Stimulated activated naive CD8-positive, alpha-beta T cell treated with anti-CD3 and anti-CD28 coated beads, Interleukin-15, amount 100 ng/mL, for 72 hours (primary cell): ENCODE measurements at regions not wholly inside any gene's neighbourhood (a gene's known extent, or its start where the extent isn't known, plus 50 kb on each side); places are given as distances from the start of the nearest gene placed in this dataset.
"Not testable (repeated sequence)": the region's sequence is repeated elsewhere in the genome, so short reads cannot be mapped to it uniquely, and the experiment has no call there.

ENCODE experiments used
- ATAC-seq: fragments of 150-1000 bp; cut with Tn5 transposase; 2 replicates; pipeline ENCODE4 v1.10.0; 2021; ENCODE audit warnings: mild to moderate bottlenecking, moderate library complexity
- DNase-seq, 2 donors: peaks; one replicate each; pipeline ENCODE4 v3.0.0; 2021 to 2022
- H3K27ac Mint-ChIP-seq, 2 donors: one replicate each; pipeline ENCODE4 v1.8.0; 2022; ENCODE audit warnings: mild to moderate bottlenecking in 2 of 2, mixed read lengths in 2 of 2, moderate library complexity in 2 of 2
- H3K27me3 Mint-ChIP-seq: one replicate; pipeline ENCODE4 v1.8.0; 2022; ENCODE audit warnings: mixed read lengths
- H3K4me1 Mint-ChIP-seq: one replicate; pipeline ENCODE4 v1.8.0; 2022; ENCODE audit warnings: mild to moderate bottlenecking, mixed read lengths
- H3K4me3 Mint-ChIP-seq, 2 donors: one replicate each; pipeline ENCODE4 v1.8.0; 2022; ENCODE audit warnings: mild to moderate bottlenecking in 2 of 2, mixed read lengths in 2 of 2, moderate library complexity in 1 of 2
- H3K9me3 Mint-ChIP-seq, 2 donors: one replicate each; pipeline ENCODE4 v1.8.0; 2022; ENCODE audit warnings: mixed read lengths in 2 of 2

DNA sequence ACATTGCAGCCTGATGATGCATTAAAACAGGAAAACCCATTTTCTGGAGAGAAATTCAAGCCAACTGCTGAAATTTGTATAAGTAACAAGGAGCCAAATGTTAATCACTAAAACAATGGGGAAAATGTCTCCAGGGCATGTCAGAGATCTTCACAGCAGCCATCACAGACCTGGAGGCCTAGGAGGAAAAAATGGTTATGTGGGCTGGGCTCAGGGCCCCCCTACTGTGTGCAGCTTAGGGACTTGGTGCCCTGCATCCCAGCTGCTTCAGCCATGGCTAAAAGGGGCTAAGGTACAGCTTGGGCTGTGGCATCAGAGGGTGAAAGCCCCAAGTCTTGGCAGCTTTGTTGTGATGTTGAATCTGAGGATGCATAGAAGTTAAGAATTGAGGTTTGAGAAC lies 479.8 kb downstream of the BCKDHB start:
- ATAC-seq (no peak), DNase-seq (no peak)
- Mint-ChIP-seq H3K27me3 (no peaks in the 10 kb centered on the region), H3K4me3 (no peak overlapping the region), H3K9me3 (peaks cover 19 to 30% of the 10 kb centered on the region in 2 donors), H3K27ac (no peak overlapping the region), H3K4me1 (no peaks in the 10 kb centered on the region)

DNA sequence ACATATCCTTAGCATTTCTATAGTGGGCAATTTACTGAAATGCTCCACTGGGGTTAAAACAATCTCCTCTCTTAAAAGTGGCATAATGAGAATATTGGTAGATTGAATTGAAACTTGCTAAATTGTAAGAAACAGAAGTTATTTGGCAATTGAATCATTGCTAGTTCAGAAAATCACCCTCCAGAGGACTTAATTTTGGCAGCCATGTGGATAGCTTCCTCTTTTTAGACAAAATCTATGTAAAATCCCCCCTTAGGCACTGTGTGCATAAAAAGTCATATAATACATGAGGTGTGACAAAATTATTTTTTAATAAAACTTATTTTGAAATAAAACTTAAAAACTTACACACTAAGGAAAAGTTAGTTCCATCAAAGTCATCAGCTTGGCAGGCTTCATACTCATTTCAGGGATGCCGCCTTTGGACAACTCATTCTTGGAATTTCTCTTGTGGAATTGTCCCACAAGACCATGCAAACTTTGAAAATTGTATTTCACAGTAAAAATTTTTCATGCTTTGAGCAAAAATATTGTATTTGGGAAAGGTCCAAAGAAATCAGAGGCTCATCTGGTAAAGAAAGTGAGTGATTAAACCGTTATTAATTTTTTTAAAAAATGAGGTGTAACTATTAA lies 473.0 kb downstream of the BCKDHB start:
- Mint-ChIP-seq H3K27me3 (no peaks in the 10 kb centered on the region), H3K9me3 (no peaks in the 10 kb centered on the region), H3K4me3 (no peak overlapping the region), H3K27ac (no peak overlapping the region), H3K4me1 (no peaks in the 10 kb centered on the region)
- no peak for DNase-seq
- ATAC-seq = no peak

DNA sequence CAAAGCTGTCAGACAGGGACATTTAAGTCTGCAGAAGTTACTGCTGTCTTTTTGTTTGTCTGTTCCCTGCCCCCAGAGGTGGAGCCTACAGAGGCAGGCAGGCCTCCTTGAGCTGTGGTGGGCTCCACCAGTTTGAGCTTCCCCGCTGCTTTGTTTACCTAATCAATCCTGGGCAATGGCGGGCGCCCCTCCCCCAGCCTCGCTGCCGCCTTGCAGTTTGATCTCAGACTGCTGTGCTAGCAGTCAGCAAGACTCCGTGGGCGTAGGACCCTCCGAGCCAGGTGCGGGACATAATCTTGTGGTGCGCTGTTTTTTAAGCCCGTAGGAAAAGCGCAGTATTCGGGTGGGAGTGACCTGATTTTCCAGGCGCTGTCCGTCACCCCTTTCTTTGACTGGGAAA lies 466.8 kb downstream of the BCKDHB start:
- not testable (repeated sequence) for H3K9me3 Mint-ChIP-seq, H3K27ac Mint-ChIP-seq, H3K27me3 Mint-ChIP-seq, ATAC-seq, H3K4me3 Mint-ChIP-seq, DNase-seq, H3K4me1 Mint-ChIP-seq

DNA sequence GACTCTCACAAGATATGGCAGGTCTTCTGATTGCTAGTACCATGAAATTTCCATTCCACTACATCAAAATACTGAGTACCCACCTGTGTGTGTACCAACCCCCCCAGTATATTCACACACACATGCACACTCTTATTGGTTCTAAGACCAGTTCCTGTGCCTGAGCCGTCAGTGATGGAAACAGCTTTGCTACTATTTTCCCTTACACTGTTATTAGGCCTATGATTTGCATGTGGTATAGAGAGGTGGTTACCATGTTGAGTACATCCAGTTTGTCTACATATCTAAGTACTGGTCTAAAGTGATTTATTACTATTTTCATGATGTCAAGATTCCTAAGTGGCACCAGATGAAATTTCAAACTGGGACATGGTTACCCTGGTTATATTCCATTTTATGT lies 459.9 kb downstream of the BCKDHB start:
- DNase-seq (no peak), ATAC-seq (no peak)
- no peak overlapping the region for H3K27ac Mint-ChIP-seq
- no peaks in the 10 kb centered on the region for H3K4me1 Mint-ChIP-seq
- no peak overlapping the region for H3K4me3 Mint-ChIP-seq
- no peaks in the 10 kb centered on the region for H3K9me3 Mint-ChIP-seq
- no peaks in the 10 kb centered on the region for H3K27me3 Mint-ChIP-seq

DNA sequence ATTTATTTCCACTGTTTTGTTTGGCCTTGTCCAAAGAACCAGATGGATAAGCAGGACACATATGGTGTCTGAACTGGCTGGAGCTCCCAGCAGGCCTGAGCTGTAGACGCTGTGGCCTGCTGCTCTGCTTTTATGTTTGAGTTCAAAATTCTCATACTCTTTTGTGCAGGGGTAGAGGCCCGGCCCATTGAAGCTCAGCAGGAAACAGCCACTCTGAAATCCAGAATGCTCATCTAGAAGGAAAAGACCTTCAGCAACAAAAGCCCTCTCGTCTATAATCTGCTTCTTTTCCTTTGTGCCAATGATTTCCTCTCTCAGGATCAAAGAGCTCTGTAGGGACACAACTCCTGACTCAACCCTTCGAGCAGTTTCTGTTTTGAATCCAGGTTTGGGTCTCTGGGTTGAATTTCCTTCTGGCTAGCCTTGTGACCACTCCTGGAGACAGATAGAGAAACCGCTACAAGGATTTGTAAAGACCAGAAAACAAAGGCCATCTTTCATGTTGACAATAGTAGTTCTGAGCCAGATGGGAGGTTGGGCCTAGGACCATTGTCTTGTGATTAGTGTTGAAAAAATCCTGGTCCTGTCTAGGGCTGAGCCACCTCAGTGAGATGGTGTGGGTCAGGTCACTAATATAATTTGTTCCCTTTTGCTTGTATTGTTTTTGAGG lies 446.7 kb downstream of the BCKDHB start:
- H3K27me3 Mint-ChIP-seq = no peaks in the 10 kb centered on the region
- no peak overlapping the region for H3K27ac Mint-ChIP-seq
- H3K4me1 Mint-ChIP-seq = no peaks in the 10 kb centered on the region
- ATAC-seq (no peak), DNase-seq (no peak)
- H3K9me3 Mint-ChIP-seq = no peaks in the 10 kb centered on the region
- no peak overlapping the region for H3K4me3 Mint-ChIP-seq

DNA sequence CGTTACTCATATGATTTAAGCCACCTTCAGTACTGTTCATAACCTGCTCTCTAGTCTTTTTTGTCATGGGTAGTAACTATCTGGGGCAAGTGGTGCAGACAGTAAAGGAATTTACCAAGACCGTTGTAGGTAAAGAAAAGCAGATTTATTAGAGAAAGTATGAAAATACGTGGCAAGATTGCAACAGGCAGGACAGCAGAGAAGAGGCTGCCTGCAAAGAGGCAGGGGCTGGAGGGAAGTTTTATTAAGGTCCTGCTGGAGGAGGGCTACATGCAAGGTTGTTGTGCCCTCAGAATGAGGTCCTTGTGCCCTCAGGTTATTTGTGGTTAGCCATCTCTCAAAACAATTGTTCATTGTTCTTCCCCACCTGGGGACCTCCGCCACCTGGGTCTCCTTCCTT lies 444.3 kb downstream of the BCKDHB start:
- DNase-seq (no peak), ATAC-seq (no peak)
- Mint-ChIP-seq H3K4me1 (no peaks in the 10 kb centered on the region), H3K27me3 (no peaks in the 10 kb centered on the region), H3K9me3 (no peaks in the 10 kb centered on the region), H3K4me3 (no peak overlapping the region), H3K27ac (peak overlapping the region in 1 of 2 donors; percentile 70)

DNA sequence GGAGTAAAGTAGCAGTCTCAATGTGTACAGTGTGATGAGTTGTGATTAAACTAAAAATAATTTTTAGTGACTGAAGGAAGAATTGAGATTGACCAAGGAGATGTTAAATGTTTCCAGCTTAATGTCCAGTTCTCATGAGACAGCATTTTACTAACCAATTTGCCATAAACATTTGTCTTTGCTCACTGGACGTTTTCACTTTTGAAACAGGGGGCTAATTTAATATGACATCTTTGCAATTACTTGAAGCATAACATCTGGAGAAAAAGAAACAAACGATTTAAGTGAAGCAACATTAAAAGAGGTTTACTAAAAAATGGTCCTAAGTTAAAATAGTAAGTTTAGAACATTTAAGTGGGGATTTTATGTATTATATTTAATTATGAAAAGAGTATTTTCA lies 443.8 kb downstream of the BCKDHB start:
- Mint-ChIP-seq H3K27ac (no peak overlapping the region), H3K27me3 (no peaks in the 10 kb centered on the region), H3K9me3 (no peaks in the 10 kb centered on the region), H3K4me1 (no peaks in the 10 kb centered on the region), H3K4me3 (no peak overlapping the region)
- no peak for DNase-seq
- ATAC-seq = no peak

DNA sequence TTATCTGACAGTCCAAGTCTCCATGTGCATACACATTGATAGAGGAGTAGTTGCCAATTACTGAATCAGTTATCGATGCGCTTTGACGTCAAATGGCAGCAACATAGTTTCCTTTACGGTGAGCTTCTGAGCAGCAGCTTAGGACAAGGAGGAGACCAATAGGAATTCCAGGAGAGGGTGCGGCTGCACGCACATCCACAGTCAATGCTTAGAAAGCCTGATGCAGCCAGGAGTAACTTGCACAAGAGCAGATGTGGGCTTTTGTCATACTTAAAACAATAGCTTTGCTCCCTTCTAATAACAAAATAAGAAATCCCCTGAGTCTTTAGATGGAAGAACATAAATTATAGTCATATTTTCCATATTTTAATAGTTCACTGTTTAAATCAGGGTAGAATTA lies 442.1 kb downstream of the BCKDHB start:
- H3K4me1 Mint-ChIP-seq = no peaks in the 10 kb centered on the region
- no peaks in the 10 kb centered on the region for H3K9me3 Mint-ChIP-seq
- DNase-seq = no peak
- H3K27me3 Mint-ChIP-seq = no peaks in the 10 kb centered on the region
- H3K27ac Mint-ChIP-seq = no peak overlapping the region
- H3K4me3 Mint-ChIP-seq = no peak overlapping the region
- ATAC-seq = no peak

DNA sequence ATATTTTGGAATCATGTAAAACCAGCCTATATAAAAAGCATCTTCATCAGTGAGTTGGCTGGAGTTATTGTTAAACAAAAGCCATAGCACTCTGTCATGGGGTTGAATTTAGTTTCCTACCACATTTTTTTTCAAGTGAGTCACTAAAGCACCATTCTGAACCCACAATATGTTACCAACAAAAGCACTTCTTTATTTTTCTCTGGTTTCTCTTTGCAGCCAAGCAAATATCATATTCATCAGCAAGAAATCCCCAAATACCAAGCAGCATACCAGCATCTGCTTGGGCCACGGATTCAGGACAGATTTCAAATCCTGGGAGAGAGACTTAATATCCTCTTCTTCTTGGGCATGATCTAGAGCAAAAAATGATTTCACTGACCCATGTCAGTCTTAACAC lies 441.4 kb downstream of the BCKDHB start:
- H3K4me1 Mint-ChIP-seq = no peaks in the 10 kb centered on the region
- no peak overlapping the region for H3K27ac Mint-ChIP-seq
- no peak for DNase-seq
- ATAC-seq = no peak
- H3K27me3 Mint-ChIP-seq = no peaks in the 10 kb centered on the region
- H3K9me3 Mint-ChIP-seq = no peaks in the 10 kb centered on the region
- no peak overlapping the region for H3K4me3 Mint-ChIP-seq

DNA sequence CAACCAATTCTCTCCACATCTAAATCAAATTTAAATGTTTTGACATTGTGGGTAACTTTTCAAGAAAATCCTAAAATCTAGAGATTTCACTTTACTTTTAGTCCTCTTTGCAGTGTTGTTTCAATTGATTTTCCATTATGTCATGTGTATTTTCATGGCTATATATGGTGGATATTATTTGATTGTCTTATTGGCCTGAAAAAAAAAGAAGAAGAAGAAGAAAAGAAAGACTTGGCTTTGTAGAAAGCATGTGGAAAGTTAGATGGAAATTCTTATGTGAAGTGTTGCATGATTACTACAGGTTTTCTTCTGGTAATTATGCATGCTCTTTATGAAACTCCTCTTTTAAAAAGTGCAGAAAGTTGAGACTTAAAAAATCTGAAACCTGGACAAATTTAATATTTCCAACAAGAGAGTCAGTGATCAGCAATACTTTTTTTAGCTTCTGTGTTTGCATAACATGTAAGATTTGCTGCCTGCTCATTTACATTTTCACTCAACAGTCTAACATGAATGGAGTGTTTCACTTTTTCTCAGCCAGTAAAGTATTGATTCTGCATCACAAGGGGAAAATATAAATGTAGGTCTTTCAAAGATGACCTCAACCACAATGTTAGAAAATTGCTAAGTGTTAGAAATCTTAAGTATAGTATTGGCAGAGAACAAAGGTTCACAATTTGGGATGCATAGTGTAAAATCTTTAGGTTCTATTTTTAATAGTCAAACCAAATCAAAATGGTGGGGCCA lies 438.7 kb downstream of the BCKDHB start:
- ATAC-seq (no peak), DNase-seq (no peak)
- H3K27ac Mint-ChIP-seq = no peak overlapping the region
- H3K9me3 Mint-ChIP-seq = peaks cover 0 to 9% of the 10 kb centered on the region in 2 donors
- no peaks in the 10 kb centered on the region for H3K4me1 Mint-ChIP-seq
- H3K4me3 Mint-ChIP-seq = no peak overlapping the region
- H3K27me3 Mint-ChIP-seq = peaks cover 3% of the 10 kb centered on the region

DNA sequence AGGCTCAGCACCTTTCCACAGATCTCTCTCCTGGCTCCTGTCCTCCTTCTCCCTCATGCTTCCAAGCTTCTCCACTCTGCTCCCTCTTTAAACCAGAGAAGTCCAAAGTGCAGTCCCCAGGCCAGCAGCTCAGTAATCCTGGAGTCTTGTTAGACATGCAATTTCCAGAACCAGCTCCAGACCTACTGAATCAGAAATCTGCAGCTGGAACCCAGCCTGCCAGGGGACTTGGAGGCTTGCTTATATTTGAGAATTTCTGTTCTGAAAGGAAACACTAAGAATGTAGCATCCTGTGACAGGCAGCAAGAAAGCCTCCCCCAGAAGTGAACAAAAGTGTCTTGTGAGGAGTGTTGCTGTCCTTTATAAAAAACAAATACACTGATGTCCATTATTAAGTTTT lies 438.1 kb downstream of the BCKDHB start:
- Mint-ChIP-seq H3K4me3 (no peak overlapping the region), H3K9me3 (peaks cover 0 to 12% of the 10 kb centered on the region in 2 donors), H3K27me3 (peaks cover 9% of the 10 kb centered on the region), H3K27ac (no peak overlapping the region), H3K4me1 (no peaks in the 10 kb centered on the region)
- no peak for DNase-seq
- ATAC-seq = no peak

DNA sequence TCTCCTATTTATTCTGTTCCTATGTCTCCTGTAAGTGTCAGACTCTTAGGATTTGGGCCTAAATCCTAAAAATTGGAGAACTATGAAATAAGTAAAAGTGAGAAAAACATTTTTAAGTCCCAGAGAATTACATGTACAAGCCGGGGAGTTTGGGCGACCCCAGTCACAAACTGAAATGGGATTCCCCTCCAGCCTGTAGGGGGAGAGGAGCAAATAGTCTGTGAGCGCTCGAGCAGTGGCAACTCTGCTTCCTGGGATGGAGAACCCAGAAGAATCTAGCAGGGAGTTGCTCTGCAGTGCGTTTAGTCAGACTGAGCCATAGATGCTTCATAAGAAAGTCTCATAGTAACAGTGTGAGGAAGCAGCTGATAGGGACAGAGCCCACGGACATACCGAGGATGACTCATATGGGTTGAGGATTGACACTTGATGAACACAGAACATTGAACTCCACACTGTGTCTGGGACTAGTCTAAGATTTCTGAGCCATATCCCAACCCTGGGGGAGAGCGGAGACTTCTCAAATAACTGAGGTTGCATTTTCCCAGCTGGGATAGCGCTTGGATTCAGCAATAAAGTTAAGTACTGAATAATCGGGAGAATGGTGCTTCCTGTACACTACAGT lies 437.2 kb downstream of the BCKDHB start:
- no peak for ATAC-seq
- H3K27ac Mint-ChIP-seq = no peak overlapping the region

DNA sequence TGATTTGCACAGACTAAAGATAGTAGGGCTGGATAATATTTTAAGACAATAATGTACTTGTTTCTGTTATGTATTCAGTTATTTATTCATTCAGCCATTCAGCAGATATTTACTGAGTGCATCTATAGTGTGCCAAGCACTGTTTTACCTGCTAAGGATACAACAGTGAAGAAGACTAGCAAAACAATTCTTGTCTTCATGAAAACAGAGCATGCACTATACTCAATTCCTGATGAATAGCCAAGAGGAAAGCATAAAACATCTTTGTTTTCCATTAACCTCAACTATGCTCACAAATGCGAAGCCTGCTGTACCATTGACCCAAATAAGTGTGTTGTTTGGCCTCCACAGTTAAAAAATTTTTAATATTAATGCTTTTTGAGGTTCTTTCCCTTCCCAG lies 436.7 kb downstream of the BCKDHB start:
- ATAC-seq (no peak), DNase-seq (no peak)
- Mint-ChIP-seq H3K9me3 (peaks cover 0 to 12% of the 10 kb centered on the region in 2 donors), H3K4me1 (no peaks in the 10 kb centered on the region), H3K4me3 (no peak overlapping the region), H3K27me3 (peaks cover 11% of the 10 kb centered on the region), H3K27ac (no peak overlapping the region)

More for the DNA sequence above, 437.2 kb downstream of the BCKDHB start:
- H3K27me3 Mint-ChIP-seq = peaks cover 11% of the 10 kb centered on the region
- H3K9me3 Mint-ChIP-seq = peaks cover 0 to 12% of the 10 kb centered on the region in 2 donors
- H3K4me1 Mint-ChIP-seq = no peaks in the 10 kb centered on the region
- DNase-seq = no peak
- H3K4me3 Mint-ChIP-seq = no peak overlapping the region

DNA sequence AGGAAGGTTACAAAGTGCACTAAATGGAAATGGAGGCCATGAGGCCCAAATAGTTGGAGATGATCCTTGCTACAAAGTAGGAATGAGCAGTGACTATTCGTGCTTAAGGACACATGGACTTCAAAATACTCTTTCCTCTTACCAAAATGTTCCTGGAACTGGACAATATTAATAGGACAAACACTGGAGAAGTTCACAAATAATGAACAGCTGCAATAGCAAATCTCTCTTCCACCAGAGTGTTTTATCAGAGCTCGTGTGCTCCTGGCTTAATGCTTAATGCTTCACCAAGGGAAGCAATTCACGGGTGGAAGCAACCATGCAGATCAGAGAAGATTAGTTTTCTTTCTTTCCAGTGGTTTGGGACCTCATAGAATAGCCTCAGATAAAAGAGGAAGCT lies 435.4 kb downstream of the BCKDHB start:
- H3K27me3 Mint-ChIP-seq = peaks cover 11% of the 10 kb centered on the region
- DNase-seq (no peak), ATAC-seq (no peak)
- H3K4me1 Mint-ChIP-seq = no peaks in the 10 kb centered on the region
- no peak overlapping the region for H3K4me3 Mint-ChIP-seq
- H3K9me3 Mint-ChIP-seq = peaks cover 4 to 12% of the 10 kb centered on the region in 2 donors
- H3K27ac Mint-ChIP-seq = no peak overlapping the region

DNA sequence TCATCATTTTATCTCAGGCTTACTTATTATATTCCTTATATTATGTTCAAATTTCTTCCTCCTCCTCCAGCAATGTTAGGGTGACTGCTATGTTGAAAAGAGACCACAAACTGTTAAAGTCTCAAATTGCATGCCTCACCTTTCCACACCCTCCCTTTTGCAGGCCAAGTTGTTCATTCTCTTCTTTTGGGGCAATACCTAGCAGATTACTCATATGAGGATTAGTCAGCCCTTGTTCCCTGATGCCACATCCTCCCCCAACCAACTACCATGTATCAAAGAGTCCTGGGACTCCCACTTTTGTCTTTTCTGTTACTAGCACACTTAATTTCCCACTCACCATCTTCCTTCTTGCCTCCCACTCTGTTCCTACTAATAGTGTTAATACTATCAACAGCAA lies 434.7 kb downstream of the BCKDHB start:
- peaks cover 11% of the 10 kb centered on the region for H3K27me3 Mint-ChIP-seq
- ATAC-seq = peak; percentile 81
- peaks cover 7 to 12% of the 10 kb centered on the region in 2 donors for H3K9me3 Mint-ChIP-seq
- DNase-seq = no peak
- no peak overlapping the region for H3K27ac Mint-ChIP-seq
- H3K4me1 Mint-ChIP-seq = no peaks in the 10 kb centered on the region
- no peak overlapping the region for H3K4me3 Mint-ChIP-seq

DNA sequence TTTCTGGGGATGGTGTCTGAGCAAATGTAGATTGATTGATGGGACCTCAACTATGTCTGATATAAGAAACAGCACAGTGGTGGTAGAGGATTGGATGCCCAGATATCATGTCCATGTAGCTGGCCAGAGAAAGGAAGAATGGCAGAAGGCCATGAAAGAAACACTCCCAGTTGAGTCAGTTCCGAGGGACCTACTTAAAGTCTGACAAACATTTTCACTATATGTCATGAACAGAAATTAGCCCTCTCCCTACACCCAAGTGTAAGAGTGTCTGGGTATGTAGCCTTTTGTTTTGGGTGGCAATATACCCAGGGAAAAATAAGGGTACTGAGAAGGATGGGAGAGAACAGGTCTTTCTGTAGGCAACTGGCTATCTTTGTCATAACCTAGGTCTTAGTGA lies 434.2 kb downstream of the BCKDHB start:
- Mint-ChIP-seq H3K4me3 (no peak overlapping the region), H3K27me3 (peaks cover 11% of the 10 kb centered on the region), H3K27ac (no peak overlapping the region), H3K4me1 (no peaks in the 10 kb centered on the region), H3K9me3 (peaks cover 7 to 12% of the 10 kb centered on the region in 2 donors)
- ATAC-seq (no peak), DNase-seq (no peak)
